ENCODE measurements at regions not wholly inside any gene's neighbourhood (a gene's known extent, or its start where the extent isn't known, plus 50 kb on each side); places are given as distances from the start of the nearest gene placed in this dataset.

- CTCF ChIA-PET = interaction anchor here (0.6 kb wide), 1 partner anchor 290 kb away, joined by 6 read pairs; no protein-coding TSS in a partner anchor
- intact Hi-C loops (cut with micrococcal nuclease; ENCODE audit: unreplicated experiment) = loop anchor here (5.0 to 10.0 kb wide), 2 partner anchors 239 to 604 kb away; no protein-coding TSS in a partner anchor
- no peak for TF ChIP-seq CTCF (IDR thresholded peaks at IDR 0.05; ENCODE audit: unreplicated experiment)
- no peaks in the 10 kb centered on the region for H3K4me1 Mint-ChIP-seq (ENCODE audit: low read depth, unreplicated experiment)
- no TSS peak for BruUV-seq (replicated peaks)
- H3K27me3 Mint-ChIP-seq (ENCODE audit: unreplicated experiment) = no peaks in the 10 kb centered on the region
- DNase-seq = no peak
- H3K27ac Mint-ChIP-seq (ENCODE audit: unreplicated experiment) = no peak overlapping the region
- no peak overlapping the region for H3K4me3 Mint-ChIP-seq (ENCODE audit: low read depth, unreplicated experiment)
- no peaks in the 10 kb centered on the region for H3K9me3 Mint-ChIP-seq (ENCODE audit: low read depth, unreplicated experiment)
- H3K36me3 Mint-ChIP-seq (ENCODE audit: insufficient read depth, unreplicated experiment) = no peaks in the 10 kb centered on the region
These were observed 189.5 kb downstream of the KITLG start for GRCh38 chr12:88390811-88391210.

- CTCF ChIA-PET = no interaction called here
These were observed 188.7 kb downstream of the KITLG start for GRCh38 chr12:88391556-88391955.

GRCh38 chr12:88393017-88393767, 187.1 kb downstream of the KITLG start:
- Mint-ChIP-seq H3K27me3 (ENCODE audit: unreplicated experiment) (no peaks in the 10 kb centered on the region), H3K4me1 (ENCODE audit: low read depth, unreplicated experiment) (no peaks in the 10 kb centered on the region), H3K9me3 (ENCODE audit: low read depth, unreplicated experiment) (no peaks in the 10 kb centered on the region), H3K36me3 (ENCODE audit: insufficient read depth, unreplicated experiment) (no peaks in the 10 kb centered on the region), H3K4me3 (ENCODE audit: low read depth, unreplicated experiment) (no peak overlapping the region), H3K27ac (ENCODE audit: unreplicated experiment) (no peak overlapping the region)
- intact Hi-C loops (cut with micrococcal nuclease; ENCODE audit: unreplicated experiment) = loop anchor here (5.0 to 10.0 kb wide), 2 partner anchors 241 to 602 kb away; no protein-coding TSS in a partner anchor
- peak; percentile 14 for DNase-seq
- CTCF ChIA-PET = interaction anchor here (0.6 to 1.6 kb wide), 8 partner anchors 17 to 251 kb away, joined by 3 to 7 read pairs (median 4); partner anchors contain the start of genes CEP290 and TMTC3
- BruUV-seq (replicated peaks) = no TSS peak
- TF ChIP-seq CTCF (IDR thresholded peaks at IDR 0.05; ENCODE audit: unreplicated experiment) = peak; percentile 57

More at GRCh38 chr12:88391556-88391955, 188.7 kb downstream of the KITLG start:
- Mint-ChIP-seq H3K9me3 (ENCODE audit: low read depth, unreplicated experiment) (no peaks in the 10 kb centered on the region), H3K4me3 (ENCODE audit: low read depth, unreplicated experiment) (no peak overlapping the region), H3K27ac (ENCODE audit: unreplicated experiment) (no peak overlapping the region), H3K27me3 (ENCODE audit: unreplicated experiment) (no peaks in the 10 kb centered on the region), H3K36me3 (ENCODE audit: insufficient read depth, unreplicated experiment) (no peaks in the 10 kb centered on the region), H3K4me1 (ENCODE audit: low read depth, unreplicated experiment) (no peaks in the 10 kb centered on the region)
- no peak for TF ChIP-seq CTCF (IDR thresholded peaks at IDR 0.05; ENCODE audit: unreplicated experiment)
- intact Hi-C loops (cut with micrococcal nuclease; ENCODE audit: unreplicated experiment) = loop anchor here (5.0 to 10.0 kb wide), 2 partner anchors 239 to 603 kb away; no protein-coding TSS in a partner anchor
- no peak for DNase-seq
- BruUV-seq (replicated peaks) = no TSS peak

GRCh38 chr12:88398031-88398430, 182.2 kb downstream of the KITLG start:
- no peak for TF ChIP-seq CTCF (IDR thresholded peaks at IDR 0.05; ENCODE audit: unreplicated experiment)
- Mint-ChIP-seq H3K27me3 (ENCODE audit: unreplicated experiment) (no peaks in the 10 kb centered on the region), H3K9me3 (ENCODE audit: low read depth, unreplicated experiment) (peaks cover 2% of the 10 kb centered on the region), H3K4me1 (ENCODE audit: low read depth, unreplicated experiment) (peaks cover 16% of the 10 kb centered on the region), H3K27ac (ENCODE audit: unreplicated experiment) (no peak overlapping the region), H3K36me3 (ENCODE audit: insufficient read depth, unreplicated experiment) (no peaks in the 10 kb centered on the region), H3K4me3 (ENCODE audit: low read depth, unreplicated experiment) (no peak overlapping the region)
- CTCF ChIA-PET = no interaction called here
- intact Hi-C loops (cut with micrococcal nuclease; ENCODE audit: unreplicated experiment) = loop anchor here (10.0 kb wide), 1 partner anchor 597 kb away; no protein-coding TSS in a partner anchor
- DNase-seq = no peak
- BruUV-seq (replicated peaks) = no TSS peak

Data from Calu3 (cell line).